K562 (cell line): ENCODE measurements at regions not wholly inside any gene's neighbourhood (a gene's known extent, or its start where the extent isn't known, plus 50 kb on each side); places are given as distances from the start of the nearest gene placed in this dataset.

Source experiments
- ATAC-seq: fragments of 200-7000 bp; cut with Tn5 transposase; 3 replicates; pipeline ENCODE4 v1.9.1; 2020; ENCODE audit warnings: moderate library complexity
- BruUV-seq: library from RNA; stranded (reverse); fragments of 400-500 nt; replicated peaks from 2 replicates; lab custom pipeline; 2021; lab: Mats Ljungman, UMichigan
- CTCF ChIA-PET: fragments of 300-600 bp; formaldehyde crosslinking; extraction: SDS; loops from one replicate; lab custom pipeline; 2021; ENCODE audit warnings: low intra/inter-chr PET ratio; lab: Yijun Ruan, JAX
- POLR2A ChIA-PET: fragments of 300-600, 350-650 bp; sonication (Branson Sonifier 250); formaldehyde crosslinking; extraction: SDS; loops from one replicate; lab custom pipeline; 2021; ENCODE audit warnings: antibody characterized with exemption, inconsistent platforms; lab: Yijun Ruan, JAX
- DNase-seq, 4 experiments: peaks; one replicate each; pipeline versions ENCODE4 v3.0.0 to v3.0.0-alpha.2; 2011 to 2018; ENCODE audit warnings: low spot score in 3 of 4, mixed read lengths in 3 of 4; ENCODE audit errors: extremely low read depth in 1 of 4
- FAIRE-seq: peaks from 2 replicates; lab custom pipeline; 2011; peaks lifted over from hg19 to GRCh38; lab: Jason Lieb, UNC
- H2AFZ ChIP-seq: 2 replicates; pipeline ENCODE4 v1.6.0; 2011; ENCODE audit warnings: low read depth, low read length, control low read depth, inconsistent platforms
- H3K27ac ChIP-seq: fragments of 200-600 bp; 3 replicates; pipeline ENCODE4 v1.8.0; 2011; ENCODE audit warnings: low read depth, mild to moderate bottlenecking, control low read depth, inconsistent platforms, low read length, moderate library complexity, mixed read lengths; ENCODE audit errors: extremely low read depth
- H3K27me3 ChIP-seq, 2 experiments: fragments of 300-600 bp in 1 of 2; 2 replicates in 1 of 2; 3 replicates in 1 of 2; pipeline versions ENCODE4 v1.6.0 to v1.8.0; 2011; ENCODE audit warnings: inconsistent platforms in 2 of 2, low read length in 2 of 2, mild to moderate bottlenecking in 1 of 2, mixed read lengths in 1 of 2, moderate library complexity in 1 of 2; ENCODE audit not compliant: control insufficient read depth in 2 of 2, insufficient read depth in 2 of 2
- H3K36me3 ChIP-seq: fragments of 300-600 bp; 3 replicates; pipeline ENCODE4 v1.8.0; 2011; ENCODE audit warnings: mild to moderate bottlenecking, low read length, inconsistent platforms; ENCODE audit not compliant: control insufficient read depth, insufficient read depth
- H3K4me1 ChIP-seq, 2 experiments: fragments of 200-600 bp in 1 of 2; replicated peaks in 1 of 2; 2 replicates in 1 of 2; 3 replicates in 1 of 2; pipeline versions ENCODE4 v1.5.1 to v1.8.0; 2011; ENCODE audit warnings: inconsistent platforms in 2 of 2, low read length in 2 of 2, mild to moderate bottlenecking in 1 of 2, mixed read lengths in 1 of 2, moderate library complexity in 1 of 2; ENCODE audit not compliant: control insufficient read depth in 2 of 2, insufficient read depth in 2 of 2
- H3K4me2 ChIP-seq: 2 replicates; pipeline ENCODE4 v1.6.1; 2011; ENCODE audit warnings: low read length, control low read depth, inconsistent platforms, mixed read lengths; ENCODE audit not compliant: insufficient read depth
- H3K4me3 ChIP-seq: fragments of 200-600 bp; sonication (generic), shearing (Covaris generic); 2 replicates; pipeline ENCODE4 v1.5.1; 2016; ENCODE audit warnings: control low read depth, inconsistent platforms
- H3K79me2 ChIP-seq: fragments of 200-600 bp; 3 replicates; pipeline ENCODE4 v1.8.0; 2011; ENCODE audit warnings: low read length, inconsistent platforms; ENCODE audit not compliant: control insufficient read depth, insufficient read depth
- H3K9ac ChIP-seq, 2 experiments: 2 replicates each; pipeline versions ENCODE4 v1.6.0 to v1.6.1; 2011; ENCODE audit warnings: low read depth in 2 of 2, low read length in 2 of 2, control low read depth in 1 of 2, inconsistent platforms in 1 of 2, mild to moderate bottlenecking in 1 of 2, mixed read lengths in 1 of 2; ENCODE audit not compliant: insufficient read depth in 1 of 2
- H3K9me1 ChIP-seq: one replicate; pipeline ENCODE4 v1.6.0; 2011; ENCODE audit warnings: inconsistent platforms, mild to moderate bottlenecking, low read length, moderate library complexity; ENCODE audit not compliant: control insufficient read depth, insufficient read depth
- H3K9me3 ChIP-seq: replicated peaks from 2 replicates; pipeline ENCODE4 v1.5.1; 2011; ENCODE audit warnings: low read depth, low read length, inconsistent platforms; ENCODE audit not compliant: control insufficient read depth, insufficient read depth
- H4K20me1 ChIP-seq: replicated peaks from 2 replicates; pipeline ENCODE4 v1.6.1; 2011; ENCODE audit warnings: low read length, inconsistent platforms, mixed read lengths; ENCODE audit not compliant: control insufficient read depth, insufficient read depth
- BRD9 ChIP-seq: fragments of 450-650 bp; IDR thresholded peaks from 2 replicates; pipeline ENCODE4 v1.6.1; 2018; ENCODE audit warnings: low read depth; ENCODE audit not compliant: partially characterized antibody
- FOXK2 ChIP-seq, 2 experiments: fragments of 450-650 bp; IDR thresholded peaks in 1 of 2; conservative IDR thresholded peaks in 1 of 2; 2 replicates each; pipeline ENCODE4 v1.6.1; 2016; ENCODE audit warnings: low read depth in 2 of 2, mild to moderate bottlenecking in 1 of 2
- GTF2E2 ChIP-seq: fragments of 200-800 bp; sonication (Bioruptor generic); IDR thresholded peaks from 2 replicates; pipeline ENCODE4 v1.6.1; 2016; ENCODE audit warnings: missing genetic modification characterization, missing compliant biosample characterization
- ILK ChIP-seq: fragments of 450-650 bp; IDR thresholded peaks from 2 replicates; pipeline ENCODE4 v1.6.1; 2016; ENCODE audit warnings: missing genetic modification characterization, low read depth, mild to moderate bottlenecking, missing compliant biosample characterization, moderate library complexity, borderline replicate concordance
- RBM17 ChIP-seq: fragments of 200-400 bp; formaldehyde crosslinking; IDR thresholded peaks from 2 replicates; pipeline ENCODE4 v1.6.1; 2017; ENCODE audit warnings: low read depth, mild to moderate bottlenecking, low read length, borderline replicate concordance
- ZNF512 ChIP-seq: IDR thresholded peaks from 2 replicates; pipeline ENCODE4 v1.6.1; 2016; ENCODE audit warnings: missing genetic modification characterization, missing compliant biosample characterization
- ZNF740 ChIP-seq, 3 experiments: fragments of 200-800 bp in 1 of 3; sonication (Bioruptor generic) in 1 of 3; sonication (generic) in 1 of 3; formaldehyde crosslinking in 1 of 3; IDR thresholded peaks; 2 replicates each; pipeline versions ENCODE4 v1.6.1 to v1.8.0; 2016 to 2022; ENCODE audit warnings: mild to moderate bottlenecking in 2 of 3, missing compliant biosample characterization in 2 of 3, missing genetic modification characterization in 2 of 3, missing genetic modification reagents in 1 of 3
- WGBS: fragments of 100-300 bp; shearing (Covaris generic); methylation state at CpG from one replicate; pipeline ENCODE4 v1.1.6; 2016; ENCODE audit warnings: low coverage, mixed read lengths; ENCODE audit not compliant: insufficient coverage; ENCODE audit errors: missing lambda C conversion rate; 5-methylcytosine and 5-hydroxymethylcytosine counted together
- in situ Hi-C: fragments of 300-500 bp; cut with MboI; formaldehyde crosslinking; loops from 4 replicates; pipeline ENCODE4 v1.15.0; 2018; ENCODE audit warnings: inconsistent platforms, mixed read lengths
- intact Hi-C: fragments of 100-400 bp; cut with micrococcal nuclease; formaldehyde crosslinking; loops from 2 replicates; pipeline ENCODE4 v1.14.2; 2022
- TF ChIP-seq, protein P1 (sequence below), 2 experiments: fragments of 450-650 bp in 1 of 2; IDR thresholded peaks; 2 replicates each; pipeline ENCODE4 v1.6.1; 2011 to 2017; ENCODE audit warnings: low read depth in 2 of 2, antibody characterized with exemption in 1 of 2, borderline replicate concordance in 1 of 2, low read length in 1 of 2, mild to moderate bottlenecking in 1 of 2, mixed read lengths in 1 of 2; ENCODE audit not compliant: control insufficient read depth in 1 of 2

- Histone ChIP-seq H3K79me2 (no peaks in the 10 kb centered on the region), H3K4me2 (no peak overlapping the region), H3K9me1 (no peaks in the 10 kb centered on the region), H3K27me3 (no peaks in the 10 kb centered on the region), H3K9me3 (no peaks in the 10 kb centered on the region), H3K36me3 (no peaks in the 10 kb centered on the region), H3K4me1 (peaks cover 0 to 19% of the 10 kb centered on the region in 2 experiments; a peak in 3 of 5 replicates), H3K4me3 (no peak overlapping the region), H2AFZ (no peak overlapping the region), H4K20me1 (no peaks in the 10 kb centered on the region), H3K27ac (no peak overlapping the region), H3K9ac (no peak overlapping the region)
- ChIA-PET POLR2A (interaction anchor here (0.7 kb wide), 1 partner anchor 33 kb away, joined by 3 read pairs; no protein-coding TSS in a partner anchor), CTCF (no interaction called here)
- TF ChIP-seq, protein P1, sequence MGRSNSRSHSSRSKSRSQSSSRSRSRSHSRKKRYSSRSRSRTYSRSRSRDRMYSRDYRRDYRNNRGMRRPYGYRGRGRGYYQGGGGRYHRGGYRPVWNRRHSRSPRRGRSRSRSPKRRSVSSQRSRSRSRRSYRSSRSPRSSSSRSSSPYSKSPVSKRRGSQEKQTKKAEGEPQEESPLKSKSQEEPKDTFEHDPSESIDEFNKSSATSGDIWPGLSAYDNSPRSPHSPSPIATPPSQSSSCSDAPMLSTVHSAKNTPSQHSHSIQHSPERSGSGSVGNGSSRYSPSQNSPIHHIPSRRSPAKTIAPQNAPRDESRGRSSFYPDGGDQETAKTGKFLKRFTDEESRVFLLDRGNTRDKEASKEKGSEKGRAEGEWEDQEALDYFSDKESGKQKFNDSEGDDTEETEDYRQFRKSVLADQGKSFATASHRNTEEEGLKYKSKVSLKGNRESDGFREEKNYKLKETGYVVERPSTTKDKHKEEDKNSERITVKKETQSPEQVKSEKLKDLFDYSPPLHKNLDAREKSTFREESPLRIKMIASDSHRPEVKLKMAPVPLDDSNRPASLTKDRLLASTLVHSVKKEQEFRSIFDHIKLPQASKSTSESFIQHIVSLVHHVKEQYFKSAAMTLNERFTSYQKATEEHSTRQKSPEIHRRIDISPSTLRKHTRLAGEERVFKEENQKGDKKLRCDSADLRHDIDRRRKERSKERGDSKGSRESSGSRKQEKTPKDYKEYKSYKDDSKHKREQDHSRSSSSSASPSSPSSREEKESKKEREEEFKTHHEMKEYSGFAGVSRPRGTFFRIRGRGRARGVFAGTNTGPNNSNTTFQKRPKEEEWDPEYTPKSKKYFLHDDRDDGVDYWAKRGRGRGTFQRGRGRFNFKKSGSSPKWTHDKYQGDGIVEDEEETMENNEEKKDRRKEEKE (IDR thresholded peaks at IDR 0.05; ENCODE audit: borderline replicate concordance in 1 of 2, control insufficient read depth in 1 of 2, low read depth in 2 of 2, low read length in 1 of 2), result no peak
- TF ChIP-seq RBM17, result no peak
- TF ChIP-seq GTF2E2 (tag), result peak; percentile 41; the same call in 1 of the 2 replicates
- no peak for TF ChIP-seq ZNF740 (CRISPR knock-in tag; IDR thresholded peaks at IDR 0.05)
- no peak for TF ChIP-seq ZNF740 (tag; IDR thresholded peaks at IDR 0.05)
- TF ChIP-seq BRD9, result no peak
- TF ChIP-seq FOXK2 (conservative IDR thresholded peaks at IDR 0.05 in 1 of 2, IDR thresholded peaks at IDR 0.05 in 1 of 2; ENCODE audit: low read depth in 2 of 2), result no peak
- TF ChIP-seq ILK (tag), result no peak
- TF ChIP-seq ZNF512, result peak; percentile 51; the same call in 1 of the 2 replicates
- no peak for ATAC-seq
- in situ Hi-C loops, result no loop called here
- 14% methylated on average over 2 of the region's 2 CpGs for WGBS
- no peak for DNase-seq
- no TSS peak for BruUV-seq
- FAIRE-seq, result no peak
- intact Hi-C loops, result no loop called here
These were observed 99.6 kb upstream of the TNFAIP3 start for GRCh38 chr6:137767465-137767864.
